H1 (cell line): ENCODE measurements at regions not wholly inside any gene's neighbourhood (a gene's known extent, or its start where the extent isn't known, plus 50 kb on each side); places are given as distances from the start of the nearest gene placed in this dataset.

Experiments used
- CTCF ChIA-PET: fragments of 300-600 bp; sonication (Branson Sonifier 250); formaldehyde crosslinking; loops from one replicate; lab custom pipeline; 2021; ENCODE audit not compliant: partially characterized antibody; lab: Charles Lee
- POLR2A ChIA-PET: fragments of 300-600 bp; sonication (Branson Sonifier 250); formaldehyde crosslinking; loops from one replicate; lab custom pipeline; 2021; ENCODE audit warnings: inconsistent platforms; ENCODE audit not compliant: partially characterized antibody; lab: Charles Lee
- DNase-seq, 2 experiments: peaks; one replicate each; pipeline versions ENCODE4 v3.0.0 to v3.0.0-alpha.2; 2010 to 2022; ENCODE audit warnings: low spot score in 2 of 2, low read depth in 1 of 2, mixed read lengths in 1 of 2
- FAIRE-seq: peaks from 2 replicates; lab custom pipeline; 2011; peaks lifted over from hg19 to GRCh38; lab: Jason Lieb, UNC
- H2AFZ ChIP-seq: 2 replicates; pipeline ENCODE4 v1.8.1; 2012; ENCODE audit warnings: low read length, inconsistent platforms
- H2AK5ac ChIP-seq: 2 replicates; pipeline ENCODE4 v1.6.1; 2013; ENCODE audit warnings: low read depth, low read length
- H2BK120ac ChIP-seq: replicated peaks from 2 replicates; pipeline ENCODE3; 2013; ENCODE audit warnings: low read depth, low read length, inconsistent platforms
- H2BK12ac ChIP-seq: 2 replicates; pipeline ENCODE4 v1.6.1; 2013; ENCODE audit warnings: low read depth, low read length
- H2BK15ac ChIP-seq: 2 replicates; pipeline ENCODE4 v1.6.1; 2013; ENCODE audit warnings: low read length
- H2BK20ac ChIP-seq: 2 replicates; pipeline ENCODE4 v1.6.1; 2013; ENCODE audit warnings: low read length
- H2BK5ac ChIP-seq: 2 replicates; pipeline ENCODE4 v1.6.1; 2013; ENCODE audit warnings: low read depth, low read length
- H3K14ac ChIP-seq: 2 replicates; pipeline ENCODE4 v1.6.1; 2013; ENCODE audit warnings: inconsistent platforms; ENCODE audit not compliant: insufficient read length
- H3K18ac ChIP-seq: 2 replicates; pipeline ENCODE4 v1.6.1; 2013; ENCODE audit warnings: low read length; ENCODE audit errors: extremely low read depth
- H3K23ac ChIP-seq: 2 replicates; pipeline ENCODE4 v1.6.1; 2013; ENCODE audit warnings: inconsistent platforms; ENCODE audit not compliant: insufficient read length
- H3K23me2 ChIP-seq: 2 replicates; pipeline ENCODE4 v1.6.1; 2013; ENCODE audit warnings: low read depth, low read length
- H3K27ac ChIP-seq: 2 replicates; pipeline ENCODE4 v1.6.1; 2011; ENCODE audit warnings: low read depth, low read length, inconsistent platforms
- H3K27me3 ChIP-seq, 4 experiments: replicated peaks in 1 of 4; 1 replicate in 1 of 4; 2 replicates in 3 of 4; pipeline versions ENCODE4 v1.6.1 to v1.8.1; 2011 to 2013; ENCODE audit warnings: low read length in 3 of 4, mild to moderate bottlenecking in 3 of 4, inconsistent platforms in 2 of 4, mixed read lengths in 2 of 4, moderate library complexity in 1 of 4; ENCODE audit not compliant: control insufficient read depth in 3 of 4, insufficient read depth in 3 of 4; ENCODE audit errors: extremely low read depth in 1 of 4
- H3K36me3 ChIP-seq, 4 experiments: 2 replicates each; pipeline versions ENCODE4 v1.6.1 to v1.8.1; 2011 to 2013; ENCODE audit warnings: mild to moderate bottlenecking in 4 of 4, low read length in 3 of 4, moderate library complexity in 2 of 4, control low read depth in 1 of 4, inconsistent platforms in 1 of 4; ENCODE audit not compliant: insufficient read depth in 4 of 4, control insufficient read depth in 2 of 4
- H3K4ac ChIP-seq: replicated peaks from 2 replicates; pipeline ENCODE3; 2013; ENCODE audit warnings: low read length, low read depth, mixed read lengths, inconsistent platforms; ENCODE audit not compliant: insufficient read length
- H3K4me1 ChIP-seq, 4 experiments: replicated peaks in 1 of 4; 1 replicate in 1 of 4; 2 replicates in 3 of 4; pipeline versions ENCODE4 v1.6.1 to v1.8.1; 2011 to 2013; ENCODE audit warnings: low read length in 3 of 4, inconsistent platforms in 2 of 4, mixed read lengths in 1 of 4; ENCODE audit not compliant: insufficient read depth in 4 of 4, control insufficient read depth in 3 of 4
- H3K4me2 ChIP-seq, 2 experiments: 2 replicates each; pipeline versions ENCODE4 v1.6.1 to v1.8.1; 2011 to 2013; ENCODE audit warnings: low read depth in 2 of 2, low read length in 2 of 2, control low read depth in 1 of 2, inconsistent platforms in 1 of 2, mild to moderate bottlenecking in 1 of 2; ENCODE audit not compliant: insufficient read depth in 1 of 2
- H3K4me3 ChIP-seq, 4 experiments: fragments of 200-600, 300-600 bp in 1 of 4; sonication (generic), shearing (Covaris generic), sonication (Bioruptor Twin) in 1 of 4; 2 replicates each; pipeline versions ENCODE4 v1.5.1 to v1.8.1; 2011 to 2016; ENCODE audit warnings: low read length in 4 of 4, low read depth in 3 of 4, control low read depth in 2 of 4, inconsistent platforms in 2 of 4, mild to moderate bottlenecking in 2 of 4, mixed read lengths in 1 of 4, moderate library complexity in 1 of 4; ENCODE audit not compliant: insufficient read depth in 2 of 4; ENCODE audit errors: extremely low read depth in 1 of 4
- H3K56ac ChIP-seq: replicated peaks from 2 replicates; pipeline ENCODE3; 2013; ENCODE audit warnings: low read depth, mild to moderate bottlenecking, mixed read lengths, low read length, inconsistent platforms; ENCODE audit not compliant: insufficient read length
- H3K79me1 ChIP-seq: 2 replicates; pipeline ENCODE4 v1.6.1; 2013; ENCODE audit warnings: low read depth, low read length, control low read depth
- H3K79me2 ChIP-seq, 2 experiments: 2 replicates each; pipeline versions ENCODE4 v1.6.1 to v1.8.1; 2012 to 2013; ENCODE audit warnings: low read length in 2 of 2, mild to moderate bottlenecking in 2 of 2, inconsistent platforms in 1 of 2; ENCODE audit not compliant: insufficient read depth in 2 of 2, control insufficient read depth in 1 of 2
- H3K9ac ChIP-seq, 4 experiments: replicated peaks in 1 of 4; 1 replicate in 1 of 4; 2 replicates in 3 of 4; pipeline versions ENCODE4 v1.6.1 to v1.8.1; 2011 to 2013; ENCODE audit warnings: low read depth in 3 of 4, low read length in 3 of 4, control low read depth in 2 of 4, mild to moderate bottlenecking in 2 of 4, moderate library complexity in 2 of 4, inconsistent platforms in 1 of 4; ENCODE audit errors: extremely low read depth in 1 of 4
- H3K9me3 ChIP-seq, 2 experiments: 2 replicates each; pipeline versions ENCODE4 v1.6.1 to v1.8.1; 2012 to 2013; ENCODE audit warnings: mild to moderate bottlenecking in 2 of 2, moderate library complexity in 2 of 2, control low read depth in 1 of 2, inconsistent platforms in 1 of 2, low read depth in 1 of 2, low read length in 1 of 2, mixed read lengths in 1 of 2; ENCODE audit not compliant: insufficient read depth in 2 of 2
- H4K20me1 ChIP-seq, 2 experiments: replicated peaks in 1 of 2; 2 replicates each; pipeline versions ENCODE3 to v1.8.1; 2011 to 2013; ENCODE audit warnings: inconsistent platforms in 2 of 2, low read length in 2 of 2, mild to moderate bottlenecking in 1 of 2; ENCODE audit not compliant: insufficient read depth in 2 of 2, control insufficient read depth in 1 of 2
- H4K5ac ChIP-seq: 2 replicates; pipeline ENCODE4 v1.6.1; 2013; ENCODE audit warnings: low read length, low read depth, mixed read lengths, inconsistent platforms; ENCODE audit not compliant: insufficient read length
- H4K8ac ChIP-seq: 2 replicates; pipeline ENCODE4 v1.8.0; 2013; ENCODE audit warnings: mild to moderate bottlenecking, moderate library complexity, low read length, inconsistent platforms; ENCODE audit not compliant: insufficient read depth; ENCODE audit errors: extremely low read depth
- H4K91ac ChIP-seq: replicated peaks from 2 replicates; pipeline ENCODE3; 2013; ENCODE audit warnings: low read length, mixed read lengths, inconsistent platforms; ENCODE audit not compliant: insufficient read length
- BCL11A ChIP-seq, 2 experiments: IDR thresholded peaks; one replicate each; pipeline ENCODE4 v1.6.1; 2011; ENCODE audit warnings: low read depth in 2 of 2, low read length in 2 of 2, mild to moderate bottlenecking in 2 of 2
- E2F6 ChIP-seq: IDR thresholded peaks from 2 replicates; pipeline ENCODE4 v1.6.1; 2012; ENCODE audit warnings: inconsistent platforms
- EP300 ChIP-seq, 2 experiments: IDR thresholded peaks; 1 replicate in 1 of 2; 2 replicates in 1 of 2; pipeline ENCODE4 v1.6.1; 2011 to 2012; ENCODE audit warnings: low read depth in 2 of 2, low read length in 2 of 2, mild to moderate bottlenecking in 2 of 2, borderline replicate concordance in 1 of 2, inconsistent platforms in 1 of 2, moderate library complexity in 1 of 2
- FOSL1 ChIP-seq: IDR thresholded peaks from 2 replicates; pipeline ENCODE4 v1.6.1; 2011; ENCODE audit warnings: mild to moderate bottlenecking, low read depth, low read length, moderate library complexity; ENCODE audit not compliant: insufficient read depth
- KDM5A ChIP-seq: fragments of 200-600 bp; IDR thresholded peaks from 2 replicates; pipeline ENCODE4 v1.7.1; 2012; ENCODE audit warnings: mild to moderate bottlenecking, low read length, inconsistent platforms, mixed read lengths
- SIRT6 ChIP-seq: IDR thresholded peaks from one replicate; pipeline ENCODE4 v1.7.1; 2012; ENCODE audit warnings: low read length, inconsistent platforms
- SRF ChIP-seq: IDR thresholded peaks from 2 replicates; pipeline ENCODE4 v1.6.1; 2011; ENCODE audit warnings: mild to moderate bottlenecking, low read depth, low read length, moderate library complexity
- TEAD4 ChIP-seq: IDR thresholded peaks from 2 replicates; pipeline ENCODE4 v1.6.1; 2012; ENCODE audit warnings: low read depth, low read length, inconsistent platforms, mixed read lengths
- WGBS, 2 experiments: shearing (Covaris generic) in 1 of 2; methylation state at CpG; one replicate each; pipeline versions ENCODE4 v1.1.6 to v1.1.7; 2013 to 2015; ENCODE audit warnings: low lambda C conversion rate in 2 of 2, mixed read lengths in 2 of 2, inconsistent platforms in 1 of 2, low coverage in 1 of 2, missing lambda C conversion rate in 1 of 2; ENCODE audit not compliant: insufficient replicate concordance in 2 of 2, insufficient coverage in 1 of 2, insufficient read length in 1 of 2; ENCODE audit errors: extremely low coverage in 1 of 2, missing lambda C conversion rate in 1 of 2; 5-methylcytosine and 5-hydroxymethylcytosine counted together
- TF ChIP-seq, protein P1 (sequence below), 3 experiments: IDR thresholded peaks; 1 replicate in 2 of 3; 2 replicates in 1 of 3; pipeline versions ENCODE4 v1.5.1 to v1.6.1; 2011; ENCODE audit warnings: low read length in 3 of 3, mild to moderate bottlenecking in 3 of 3, inconsistent platforms in 2 of 3, low read depth in 1 of 3, moderate library complexity in 1 of 3; ENCODE audit not compliant: insufficient read depth in 1 of 3; ENCODE audit errors: control extremely low read depth in 1 of 3

- Histone ChIP-seq H3K27me3 (no peaks in the 10 kb centered on the region), H3K9me3 (no peaks in the 10 kb centered on the region), H2AK5ac (no peak overlapping the region), H3K4me3 (no peak overlapping the region), H4K8ac (no peak overlapping the region), H3K23me2 (no peaks in the 10 kb centered on the region), H3K56ac (no peak overlapping the region), H2BK12ac (no peak overlapping the region), H2BK5ac (no peak overlapping the region), H3K4ac (no peak overlapping the region), H2BK20ac (no peak overlapping the region), H3K27ac (no peak overlapping the region), H3K18ac (no peak overlapping the region), H3K79me1 (no peaks in the 10 kb centered on the region), H2AFZ (no peak overlapping the region), H3K9ac (no peak overlapping the region), H3K36me3 (no peaks in the 10 kb centered on the region), H4K5ac (no peak overlapping the region), H3K23ac (no peak overlapping the region), H4K91ac (no peak overlapping the region), H3K4me2 (no peak overlapping the region), H3K79me2 (no peaks in the 10 kb centered on the region), H2BK120ac (no peak overlapping the region), H3K14ac (no peak overlapping the region), H4K20me1 (no peaks in the 10 kb centered on the region), H2BK15ac (no peak overlapping the region), H3K4me1 (peaks cover 0 to 4% (median 2%) of the 10 kb centered on the region in 4 experiments; a peak in 3 of 7 replicates)
- CTCF ChIA-PET: interaction anchor here (0.6 to 1.0 kb wide), 2 partner anchors 387 to 538 kb away, joined by 3 read pairs; no protein-coding TSS in a partner anchor
- POLR2A ChIA-PET: no interaction called here
- DNase-seq (no peak), FAIRE-seq (no peak)
- WGBS, 2 experiments: 88% methylated on average over 23 of the region's 23 CpGs; no CpG with 5 or more reads in 1 of the 2 experiments
- TF ChIP-seq SIRT6 (no peak), EP300 (IDR thresholded peaks at IDR 0.05; ENCODE audit: borderline replicate concordance in 1 of 2, low read depth in 2 of 2, low read length in 2 of 2) (no peak), KDM5A (no peak), BCL11A (IDR thresholded peaks at IDR 0.05; ENCODE audit: low read depth in 2 of 2, low read length in 2 of 2) (no peak), TEAD4 (no peak), E2F6 (no peak), SRF (no peak), FOSL1 (no peak)
- TF ChIP-seq, protein P1, sequence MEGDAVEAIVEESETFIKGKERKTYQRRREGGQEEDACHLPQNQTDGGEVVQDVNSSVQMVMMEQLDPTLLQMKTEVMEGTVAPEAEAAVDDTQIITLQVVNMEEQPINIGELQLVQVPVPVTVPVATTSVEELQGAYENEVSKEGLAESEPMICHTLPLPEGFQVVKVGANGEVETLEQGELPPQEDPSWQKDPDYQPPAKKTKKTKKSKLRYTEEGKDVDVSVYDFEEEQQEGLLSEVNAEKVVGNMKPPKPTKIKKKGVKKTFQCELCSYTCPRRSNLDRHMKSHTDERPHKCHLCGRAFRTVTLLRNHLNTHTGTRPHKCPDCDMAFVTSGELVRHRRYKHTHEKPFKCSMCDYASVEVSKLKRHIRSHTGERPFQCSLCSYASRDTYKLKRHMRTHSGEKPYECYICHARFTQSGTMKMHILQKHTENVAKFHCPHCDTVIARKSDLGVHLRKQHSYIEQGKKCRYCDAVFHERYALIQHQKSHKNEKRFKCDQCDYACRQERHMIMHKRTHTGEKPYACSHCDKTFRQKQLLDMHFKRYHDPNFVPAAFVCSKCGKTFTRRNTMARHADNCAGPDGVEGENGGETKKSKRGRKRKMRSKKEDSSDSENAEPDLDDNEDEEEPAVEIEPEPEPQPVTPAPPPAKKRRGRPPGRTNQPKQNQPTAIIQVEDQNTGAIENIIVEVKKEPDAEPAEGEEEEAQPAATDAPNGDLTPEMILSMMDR (IDR thresholded peaks at IDR 0.05; ENCODE audit: control extremely low read depth in 1 of 3, insufficient read depth in 1 of 3, low read depth in 1 of 3, low read length in 3 of 3): no peak
Observed at GRCh38 chr6:163963205-163964120, 548.9 kb downstream of the QKI start.
